Breast epithelium (tissue), 4 donors: ENCODE measurements at regions not wholly inside any gene's neighbourhood (a gene's known extent, or its start where the extent isn't known, plus 50 kb on each side); places are given as distances from the start of the nearest gene placed in this dataset.
"Not testable (repeated sequence)": the region's sequence is repeated elsewhere in the genome, so short reads cannot be mapped to it uniquely, and the experiment has no call there.

Experiments used
- DNase-seq, 2 donors: peaks; one replicate each; pipeline ENCODE4 v3.0.0-alpha.2; 2019; ENCODE audit warnings: low spot score in 2 of 2
- H3K27ac ChIP-seq, 2 donors: fragments of 200-600 bp; sonication (generic) in 1 of 2; one replicate each; pipeline ENCODE4 v1.5.1; 2016 to 2019; ENCODE audit warnings: mild to moderate bottlenecking in 1 of 2
- H3K27me3 ChIP-seq, 2 donors: fragments of 200-600 bp; sonication (generic) in 1 of 2; one replicate each; pipeline versions ENCODE4 v1.5.1 to v1.6.0; 2017 to 2019; ENCODE audit warnings: control low read depth in 1 of 2, mild to moderate bottlenecking in 1 of 2
- H3K36me3 ChIP-seq: fragments of 200-600 bp; one replicate; pipeline ENCODE4 v1.5.1; 2019
- H3K4me1 ChIP-seq, 2 donors: fragments of 200-600 bp; sonication (generic); one replicate each; pipeline ENCODE4 v1.5.1; 2016 to 2019; ENCODE audit warnings: control low read depth in 1 of 2
- H3K4me3 ChIP-seq, 3 donors: fragments of 200-600 bp; sonication (generic); 1 replicate in 2 of 3; 2 replicates in 1 of 3; pipeline ENCODE4 v1.5.1; 2016 to 2019; ENCODE audit warnings: mild to moderate bottlenecking in 3 of 3, moderate library complexity in 2 of 3
- H3K9me3 ChIP-seq, 2 donors: fragments of 200-600 bp; sonication (generic) in 1 of 2; one replicate each; pipeline ENCODE4 v1.5.1; 2016 to 2019; ENCODE audit warnings: control low read depth in 1 of 2
- CTCF ChIP-seq, 3 donors: fragments of 450-650 bp; IDR thresholded peaks; one replicate each; pipeline ENCODE4 v1.5.1; 2016 to 2017; ENCODE audit warnings: antibody characterized with exemption in 3 of 3, mild to moderate bottlenecking in 3 of 3, moderate library complexity in 3 of 3
- POLR2A ChIP-seq: fragments of 450-650 bp; IDR thresholded peaks from one replicate; pipeline ENCODE4 v1.6.1; 2016; ENCODE audit warnings: antibody characterized with exemption, mild to moderate bottlenecking, moderate library complexity
- POLR2AphosphoS5 ChIP-seq, 3 donors: sonication (generic); formaldehyde crosslinking; IDR thresholded peaks; one replicate each; pipeline ENCODE4 v1.6.1; 2017; ENCODE audit warnings: antibody characterized with exemption in 3 of 3
- intact Hi-C: fragments of 100-400 bp; cut with DNase I; formaldehyde crosslinking; loops from one replicate; pipeline ENCODE4 v1.15.1; 2023; ENCODE audit warnings: low total_unique reads

GRCh38 chr2:236831698-236832097, 254.0 kb upstream of the COPS8 start:
- intact Hi-C loops, result no loop called here
- TF ChIP-seq CTCF (IDR thresholded peaks at IDR 0.05) (no peak), POLR2A (no peak), POLR2AphosphoS5 (IDR thresholded peaks at IDR 0.05) (no peak)
- H3K9me3 ChIP-seq, result peaks cover 4 to 5% of the 10 kb centered on the region in 2 donors
- no peak for DNase-seq
- H3K27me3 ChIP-seq, result no peaks in the 10 kb centered on the region
- no peaks in the 10 kb centered on the region for H3K4me1 ChIP-seq
- H3K27ac ChIP-seq, result no peak overlapping the region
- H3K36me3 ChIP-seq, result no peaks in the 10 kb centered on the region
- no peak overlapping the region for H3K4me3 ChIP-seq

- Histone ChIP-seq H3K27ac (no peak overlapping the region), H3K9me3 (peaks cover 4 to 5% of the 10 kb centered on the region in 2 donors), H3K4me3 (no peak overlapping the region), H3K27me3 (no peaks in the 10 kb centered on the region), H3K4me1 (no peaks in the 10 kb centered on the region), H3K36me3 (no peaks in the 10 kb centered on the region)
- DNase-seq, result no peak
- intact Hi-C loops, result no loop called here
- TF ChIP-seq POLR2A (no peak), CTCF (IDR thresholded peaks at IDR 0.05) (no peak), POLR2AphosphoS5 (IDR thresholded peaks at IDR 0.05) (no peak)
Observed at GRCh38 chr2:236833501-236834073, 252.1 kb upstream of the COPS8 start.

GRCh38 chr2:236834284-236834683, 251.4 kb upstream of the COPS8 start:
- TF ChIP-seq POLR2AphosphoS5 (IDR thresholded peaks at IDR 0.05), result no peak
- no peak for TF ChIP-seq POLR2A
- TF ChIP-seq CTCF (IDR thresholded peaks at IDR 0.05), result no peak
- intact Hi-C loops, result no loop called here
- Histone ChIP-seq H3K9me3 (peaks cover 4 to 5% of the 10 kb centered on the region in 2 donors), H3K27ac (no peak overlapping the region), H3K36me3 (no peaks in the 10 kb centered on the region), H3K4me3 (no peak overlapping the region), H3K4me1 (no peaks in the 10 kb centered on the region), H3K27me3 (no peaks in the 10 kb centered on the region)
- no peak for DNase-seq

GRCh38 chr2:236835307-236836024, 250.2 kb upstream of the COPS8 start:
- intact Hi-C loops, result no loop called here

GRCh38 chr2:236836028-236836427, 249.7 kb upstream of the COPS8 start:
- not testable (repeated sequence) for H3K4me3 ChIP-seq, DNase-seq, H3K36me3 ChIP-seq

More at GRCh38 chr2:236835307-236836024, 250.2 kb upstream of the COPS8 start:
- Histone ChIP-seq H3K27me3 (no peaks in the 10 kb centered on the region), H3K9me3 (peaks cover 4 to 5% of the 10 kb centered on the region in 2 donors), H3K4me1 (no peaks in the 10 kb centered on the region), H3K36me3 (no peaks in the 10 kb centered on the region), H3K27ac (no peak overlapping the region), H3K4me3 (no peak overlapping the region)
- TF ChIP-seq POLR2A, result no peak
- TF ChIP-seq CTCF (IDR thresholded peaks at IDR 0.05), result no peak
- TF ChIP-seq POLR2AphosphoS5 (IDR thresholded peaks at IDR 0.05), result no peak
- no peak for DNase-seq

More at GRCh38 chr2:236836028-236836427, 249.7 kb upstream of the COPS8 start:
- intact Hi-C loops, H3K9me3 ChIP-seq, H3K27ac ChIP-seq, H3K4me1 ChIP-seq, H3K27me3 ChIP-seq: not testable (repeated sequence)
